ENCODE measurements at regions not wholly inside any gene's neighbourhood (a gene's known extent, or its start where the extent isn't known, plus 50 kb on each side); places are given as distances from the start of the nearest gene placed in this dataset.

GRCh38 chr1:232538224-232538942 lies 91.5 kb downstream of the SIPA1L2 start:
- POLR2A ChIA-PET = no interaction called here
- H3K36me3 ChIP-seq (ENCODE audit: control insufficient read depth, insufficient read depth, low read length) = no peaks in the 10 kb centered on the region
- CTCF ChIA-PET = no interaction called here
- no peaks in the 10 kb centered on the region for H3K9me3 ChIP-seq (ENCODE audit: control insufficient read depth, insufficient read depth, low read depth, low read length)
- H3K27ac ChIP-seq (ENCODE audit: low read length) = peak overlapping the region; percentile 68
- H3K4me1 ChIP-seq (ENCODE audit: control insufficient read depth, insufficient read depth, low read length) = peaks cover 20% of the 10 kb centered on the region
- H3K4me3 ChIP-seq (ENCODE audit: low read depth in 2 of 2, low read length in 2 of 2) = no peak overlapping the region
- in situ Hi-C loops (cut with HindIII; ENCODE audit: low pct_unique_long_range_greater_than_20kb, low sequenced_read_pairs) (no loop called here), intact Hi-C loops (cut with micrococcal nuclease; ENCODE audit: unreplicated experiment) (no loop called here)
- no peaks in the 10 kb centered on the region for H3K27me3 ChIP-seq (ENCODE audit: control insufficient read depth, insufficient read depth, low read length)
- BruUV-seq (replicated peaks) = no TSS peak
- DNase-seq (ENCODE audit: low read depth, low spot score) = no peak
- peak; percentile 93 for ATAC-seq
- TF ChIP-seq REST (IDR thresholded peaks at IDR 0.05; ENCODE audit: insufficient read depth in 1 of 2, low read depth in 2 of 2, low read length in 1 of 2) (no peak), CTCF (IDR thresholded peaks at IDR 0.05) (no peak), POLR2AphosphoS5 (IDR thresholded peaks at IDR 0.05; ENCODE audit: low read depth, low read length) (no peak), SIN3A (IDR thresholded peaks at IDR 0.05; ENCODE audit: borderline replicate concordance, insufficient read depth, low read depth, low read length) (no peak), TCF7L2 (IDR thresholded peaks at IDR 0.05; ENCODE audit: low read depth, low read length) (no peak)

GRCh38 chr1:232534552-232535517 lies 95.1 kb downstream of the SIPA1L2 start:
- ATAC-seq (no peak), DNase-seq (ENCODE audit: low read depth, low spot score) (no peak)
- Histone ChIP-seq H3K4me3 (ENCODE audit: low read depth in 2 of 2, low read length in 2 of 2) (no peak overlapping the region), H3K9me3 (ENCODE audit: control insufficient read depth, insufficient read depth, low read depth, low read length) (no peaks in the 10 kb centered on the region), H3K36me3 (ENCODE audit: control insufficient read depth, insufficient read depth, low read length) (no peaks in the 10 kb centered on the region), H3K4me1 (ENCODE audit: control insufficient read depth, insufficient read depth, low read length) (peaks cover 20% of the 10 kb centered on the region), H3K27ac (ENCODE audit: low read length) (no peak overlapping the region), H3K27me3 (ENCODE audit: control insufficient read depth, insufficient read depth, low read length) (no peaks in the 10 kb centered on the region)
- ChIA-PET CTCF (no interaction called here), POLR2A (no interaction called here)
- in situ Hi-C loops (cut with HindIII; ENCODE audit: low pct_unique_long_range_greater_than_20kb, low sequenced_read_pairs) (no loop called here), intact Hi-C loops (cut with micrococcal nuclease; ENCODE audit: unreplicated experiment) (no loop called here)
- BruUV-seq (replicated peaks) = no TSS peak
- TF ChIP-seq CTCF (IDR thresholded peaks at IDR 0.05) = no peak
- no peak for TF ChIP-seq POLR2AphosphoS5 (IDR thresholded peaks at IDR 0.05; ENCODE audit: low read depth, low read length)
- TF ChIP-seq SIN3A (IDR thresholded peaks at IDR 0.05; ENCODE audit: borderline replicate concordance, insufficient read depth, low read depth, low read length) = no peak
- TF ChIP-seq REST (IDR thresholded peaks at IDR 0.05; ENCODE audit: insufficient read depth in 1 of 2, low read depth in 2 of 2, low read length in 1 of 2) = no peak
- TF ChIP-seq TCF7L2 (IDR thresholded peaks at IDR 0.05; ENCODE audit: low read depth, low read length) = no peak
